Kidney tubule cell (primary cell): ENCODE measurements at regions not wholly inside any gene's neighbourhood (a gene's known extent, or its start where the extent isn't known, plus 50 kb on each side); places are given as distances from the start of the nearest gene placed in this dataset.
"Not testable (repeated sequence)": the region's sequence is repeated elsewhere in the genome, so short reads cannot be mapped to it uniquely, and the experiment has no call there.

ENCODE experiments used
- DNase-seq: peaks from one replicate; pipeline ENCODE4 v3.0.0-alpha.2; 2018; ENCODE audit warnings: low spot score

GRCh38 chr5:52605317-52606313 lies 182.1 kb upstream of the ITGA1 start:
- no peak for DNase-seq

GRCh38 chr5:52607227-52607824 lies 180.4 kb upstream of the ITGA1 start:
- DNase-seq, result no peak

GRCh38 chr5:52620315-52620714 lies 167.4 kb upstream of the ITGA1 start:
- no peak for DNase-seq

- DNase-seq, result no peak
Observed at GRCh38 chr5:52623291-52623690, 164.4 kb upstream of the ITGA1 start.

GRCh38 chr5:52624291-52624690 lies 163.4 kb upstream of the ITGA1 start:
- DNase-seq, result no peak

- no peak for DNase-seq
Observed at GRCh38 chr5:52626312-52626711, 161.4 kb upstream of the ITGA1 start.

- no peak for DNase-seq
Observed at GRCh38 chr5:52627740-52628139, 160.0 kb upstream of the ITGA1 start.

- DNase-seq, result no peak
Observed at GRCh38 chr5:52632281-52632680, 155.4 kb upstream of the ITGA1 start.

GRCh38 chr5:52634171-52634570 lies 153.5 kb upstream of the ITGA1 start:
- not testable (repeated sequence) for DNase-seq

GRCh38 chr5:52638732-52639131 lies 149.0 kb upstream of the ITGA1 start:
- DNase-seq, result peak; percentile 14

- DNase-seq, result no peak
Observed at GRCh38 chr5:52648726-52649125, 139.0 kb upstream of the ITGA1 start.

- DNase-seq, result no peak
Observed at GRCh38 chr5:52655163-52655562, 132.6 kb upstream of the ITGA1 start.

- no peak for DNase-seq
Observed at GRCh38 chr5:52656569-52657246, 131.0 kb upstream of the ITGA1 start.

GRCh38 chr5:52657247-52657645 lies 130.5 kb upstream of the ITGA1 start:
- DNase-seq, result peak; percentile 61

GRCh38 chr5:52658246-52658645 lies 129.5 kb upstream of the ITGA1 start:
- no peak for DNase-seq

- DNase-seq, result no peak
Observed at GRCh38 chr5:52660621-52661020, 127.1 kb upstream of the ITGA1 start.

GRCh38 chr5:52661903-52662595 lies 125.7 kb upstream of the ITGA1 start:
- no peak for DNase-seq

- no peak for DNase-seq
Observed at GRCh38 chr5:52665559-52665958, 122.2 kb upstream of the ITGA1 start.

GRCh38 chr5:52668139-52668538 lies 119.6 kb upstream of the ITGA1 start:
- DNase-seq, result no peak

GRCh38 chr5:52668544-52669185 lies 119.1 kb upstream of the ITGA1 start:
- no peak for DNase-seq

- no peak for DNase-seq
Observed at GRCh38 chr5:52672459-52672858, 115.3 kb upstream of the ITGA1 start.

- DNase-seq, result no peak
Observed at GRCh38 chr5:52673495-52673894, 114.2 kb upstream of the ITGA1 start.
